NCI-H2196 treated with DMSO at 0.1 percent for 48 hours (cell line): ENCODE measurements at regions not wholly inside any gene's neighbourhood (a gene's known extent, or its start where the extent isn't known, plus 50 kb on each side); places are given as distances from the start of the nearest gene placed in this dataset.
"Not testable (repeated sequence)": the region's sequence is repeated elsewhere in the genome, so short reads cannot be mapped to it uniquely, and the experiment has no call there.

Source experiments
- DNase-seq: peaks from one replicate; lab custom pipeline; 2025; ENCODE audit not compliant: unreplicated experiment; lab: John Stamatoyannopoulos, UW

GRCh38 chr6:28794175-28795002, 129.4 kb downstream of the TRIM27 start:
- no peak for DNase-seq

GRCh38 chr6:28800647-28801046, 123.1 kb downstream of the TRIM27 start:
- not testable (repeated sequence) for DNase-seq

- DNase-seq: no peak
Measured at GRCh38 chr6:28802417-28803336, 121.1 kb downstream of the TRIM27 start.

GRCh38 chr6:28803337-28803709, 120.5 kb downstream of the TRIM27 start:
- DNase-seq: no peak

- no peak for DNase-seq
Measured at GRCh38 chr6:28807682-28808280, 116.0 kb downstream of the TRIM27 start.

GRCh38 chr6:28808383-28808782, 115.4 kb downstream of the TRIM27 start:
- DNase-seq: no peak

GRCh38 chr6:28809947-28810658, 113.7 kb downstream of the TRIM27 start:
- DNase-seq: no peak

GRCh38 chr6:28810659-28811053, 113.1 kb downstream of the TRIM27 start:
- no peak for DNase-seq

GRCh38 chr6:28811873-28812272, 111.9 kb downstream of the TRIM27 start:
- DNase-seq: no peak

- DNase-seq: no peak
Measured at GRCh38 chr6:28812778-28813569, 110.8 kb downstream of the TRIM27 start.

GRCh38 chr6:28814032-28814976, 109.5 kb downstream of the TRIM27 start:
- no peak for DNase-seq

GRCh38 chr6:28816339-28816908, 107.4 kb downstream of the TRIM27 start:
- DNase-seq: no peak

GRCh38 chr6:28816909-28817807, 106.6 kb downstream of the TRIM27 start:
- no peak for DNase-seq

- no peak for DNase-seq
Measured at GRCh38 chr6:28817808-28818145, 106.0 kb downstream of the TRIM27 start.

- no peak for DNase-seq
Measured at GRCh38 chr6:28824793-28825731, 98.7 kb downstream of the TRIM27 start.

GRCh38 chr6:28825732-28826293, 98.0 kb downstream of the TRIM27 start:
- DNase-seq: no peak
